ENCODE measurements at regions not wholly inside any gene's neighbourhood (a gene's known extent, or its start where the extent isn't known, plus 50 kb on each side); places are given as distances from the start of the nearest gene placed in this dataset.

GRCh38 chr3:70506775-70507174, 194.3 kb upstream of the MDFIC2 start:
- CTCF ChIA-PET: no interaction called here
- TF ChIP-seq, protein P1, sequence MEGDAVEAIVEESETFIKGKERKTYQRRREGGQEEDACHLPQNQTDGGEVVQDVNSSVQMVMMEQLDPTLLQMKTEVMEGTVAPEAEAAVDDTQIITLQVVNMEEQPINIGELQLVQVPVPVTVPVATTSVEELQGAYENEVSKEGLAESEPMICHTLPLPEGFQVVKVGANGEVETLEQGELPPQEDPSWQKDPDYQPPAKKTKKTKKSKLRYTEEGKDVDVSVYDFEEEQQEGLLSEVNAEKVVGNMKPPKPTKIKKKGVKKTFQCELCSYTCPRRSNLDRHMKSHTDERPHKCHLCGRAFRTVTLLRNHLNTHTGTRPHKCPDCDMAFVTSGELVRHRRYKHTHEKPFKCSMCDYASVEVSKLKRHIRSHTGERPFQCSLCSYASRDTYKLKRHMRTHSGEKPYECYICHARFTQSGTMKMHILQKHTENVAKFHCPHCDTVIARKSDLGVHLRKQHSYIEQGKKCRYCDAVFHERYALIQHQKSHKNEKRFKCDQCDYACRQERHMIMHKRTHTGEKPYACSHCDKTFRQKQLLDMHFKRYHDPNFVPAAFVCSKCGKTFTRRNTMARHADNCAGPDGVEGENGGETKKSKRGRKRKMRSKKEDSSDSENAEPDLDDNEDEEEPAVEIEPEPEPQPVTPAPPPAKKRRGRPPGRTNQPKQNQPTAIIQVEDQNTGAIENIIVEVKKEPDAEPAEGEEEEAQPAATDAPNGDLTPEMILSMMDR (conservative IDR thresholded peaks at IDR 0.05; ENCODE audit: low read depth): no peak
- H3K27ac ChIP-seq: no peak overlapping the region
- no peak for DNase-seq (ENCODE audit: low spot score)
- POLR2A ChIA-PET (ENCODE audit: low non-redundant PET): no interaction called here

GRCh38 chr3:70501561-70501960, 189.1 kb upstream of the MDFIC2 start:
- POLR2A ChIA-PET (ENCODE audit: low non-redundant PET): no interaction called here
- TF ChIP-seq, protein P1 (conservative IDR thresholded peaks at IDR 0.05; ENCODE audit: low read depth): no peak
- CTCF ChIA-PET: no interaction called here
- no peak for DNase-seq (ENCODE audit: low spot score)
- no peak overlapping the region for H3K27ac ChIP-seq

DNA sequence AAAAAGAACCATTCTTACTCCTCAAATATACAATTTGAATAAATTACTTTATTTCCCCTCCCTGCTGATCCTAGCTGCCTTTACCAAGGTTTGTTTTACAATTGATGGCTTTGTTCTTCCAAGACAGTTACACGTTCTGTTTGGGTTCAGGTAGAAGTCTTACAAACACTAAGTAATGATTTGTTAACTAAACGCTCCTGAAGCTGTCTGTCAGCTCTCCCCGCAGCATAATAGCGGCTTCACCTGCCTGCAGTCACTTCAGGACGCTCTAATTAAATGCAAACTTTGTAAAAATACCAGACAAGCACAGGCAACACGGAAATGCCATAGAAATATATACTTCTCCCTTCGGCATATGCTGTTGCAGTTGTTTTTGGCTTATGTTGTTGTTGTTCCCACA, 176.4 kb upstream of the MDFIC2 start:
- POLR2A ChIA-PET (ENCODE audit: low non-redundant PET): no interaction called here

GRCh38 chr3:70488131-70488530, 175.7 kb upstream of the MDFIC2 start:
- POLR2A ChIA-PET (ENCODE audit: low non-redundant PET): no interaction called here
- no peak for DNase-seq (ENCODE audit: low spot score)
- CTCF ChIA-PET: no interaction called here
- TF ChIP-seq, protein P1 (conservative IDR thresholded peaks at IDR 0.05; ENCODE audit: low read depth): no peak
- H3K27ac ChIP-seq: no peak overlapping the region

More for the DNA sequence above, 176.4 kb upstream of the MDFIC2 start:
- DNase-seq (ENCODE audit: low spot score): no peak
- CTCF ChIA-PET: interaction anchor here (0.6 kb wide), 1 partner anchor 394 kb away, joined by 3 read pairs; no protein-coding TSS in a partner anchor
- no peak overlapping the region for H3K27ac ChIP-seq
- TF ChIP-seq, protein P1 (conservative IDR thresholded peaks at IDR 0.05; ENCODE audit: low read depth): no peak

GRCh38 chr3:70486414-70487017, 174.1 kb upstream of the MDFIC2 start:
- POLR2A ChIA-PET (ENCODE audit: low non-redundant PET): no interaction called here
- no peak overlapping the region for H3K27ac ChIP-seq
- CTCF ChIA-PET: interaction anchor here (0.6 kb wide), 1 partner anchor 1219 kb away, joined by 3 read pairs; no protein-coding TSS in a partner anchor
- TF ChIP-seq, protein P1 (conservative IDR thresholded peaks at IDR 0.05; ENCODE audit: low read depth): no peak
- DNase-seq (ENCODE audit: low spot score): no peak

DNA sequence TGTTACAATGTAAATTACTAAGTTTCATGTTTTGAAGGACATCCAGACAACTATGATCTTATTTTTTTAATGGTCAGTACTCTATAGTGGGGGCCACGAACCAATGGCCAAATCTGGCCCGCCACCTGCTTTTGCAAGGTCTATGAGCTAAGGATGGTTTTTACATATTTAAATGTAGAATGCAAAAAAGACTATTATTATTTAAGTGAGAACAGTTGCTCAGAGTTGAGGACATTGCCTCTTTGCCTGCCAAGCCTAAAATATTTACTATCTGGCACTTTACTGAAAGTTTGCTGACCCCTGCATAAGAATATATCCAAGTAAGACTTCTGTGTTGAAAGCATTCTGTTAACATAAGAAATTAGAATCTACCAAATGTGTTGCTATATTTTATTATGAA, 163.7 kb upstream of the MDFIC2 start:
- TF ChIP-seq, protein P1 (conservative IDR thresholded peaks at IDR 0.05; ENCODE audit: low read depth): no peak
- CTCF ChIA-PET: no interaction called here
- H3K27ac ChIP-seq: no peak overlapping the region
- POLR2A ChIA-PET (ENCODE audit: low non-redundant PET): no interaction called here
- no peak for DNase-seq (ENCODE audit: low spot score)

All from RWPE1 (cell line).